HPDE6-E6E7 (cell line): ENCODE measurements at regions not wholly inside any gene's neighbourhood (a gene's known extent, or its start where the extent isn't known, plus 50 kb on each side); places are given as distances from the start of the nearest gene placed in this dataset.
"Not testable (repeated sequence)": the region's sequence is repeated elsewhere in the genome, so short reads cannot be mapped to it uniquely, and the experiment has no call there.

ENCODE experiments used
- DNase-seq: peaks from one replicate; pipeline ENCODE4 v3.0.0; 2011; ENCODE audit warnings: missing footprints; ENCODE audit errors: extremely low spot score

DNA sequence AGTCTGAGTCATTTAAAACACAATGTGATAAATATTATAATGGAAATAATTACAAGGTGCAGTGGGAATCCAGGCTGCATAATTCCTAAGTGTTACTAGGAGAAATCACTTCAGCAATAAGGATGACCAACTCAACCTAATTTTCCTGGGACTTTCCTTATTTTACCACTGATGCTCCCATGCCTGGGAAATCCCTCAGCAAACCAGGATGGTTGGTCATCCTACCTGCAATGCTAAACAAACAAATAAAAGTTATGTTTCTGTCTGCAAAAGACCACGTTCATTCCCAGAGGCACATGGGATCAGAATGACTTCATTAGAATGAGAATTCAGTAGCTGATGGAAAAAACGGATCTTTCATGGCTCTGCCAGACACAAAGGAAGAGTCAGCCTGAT is 130.8 kb upstream of the RAP1B start:
- DNase-seq: no peak

- no peak for DNase-seq
Observed at GRCh38 chr12:68480526-68480925, 130.2 kb upstream of the RAP1B start.

DNA sequence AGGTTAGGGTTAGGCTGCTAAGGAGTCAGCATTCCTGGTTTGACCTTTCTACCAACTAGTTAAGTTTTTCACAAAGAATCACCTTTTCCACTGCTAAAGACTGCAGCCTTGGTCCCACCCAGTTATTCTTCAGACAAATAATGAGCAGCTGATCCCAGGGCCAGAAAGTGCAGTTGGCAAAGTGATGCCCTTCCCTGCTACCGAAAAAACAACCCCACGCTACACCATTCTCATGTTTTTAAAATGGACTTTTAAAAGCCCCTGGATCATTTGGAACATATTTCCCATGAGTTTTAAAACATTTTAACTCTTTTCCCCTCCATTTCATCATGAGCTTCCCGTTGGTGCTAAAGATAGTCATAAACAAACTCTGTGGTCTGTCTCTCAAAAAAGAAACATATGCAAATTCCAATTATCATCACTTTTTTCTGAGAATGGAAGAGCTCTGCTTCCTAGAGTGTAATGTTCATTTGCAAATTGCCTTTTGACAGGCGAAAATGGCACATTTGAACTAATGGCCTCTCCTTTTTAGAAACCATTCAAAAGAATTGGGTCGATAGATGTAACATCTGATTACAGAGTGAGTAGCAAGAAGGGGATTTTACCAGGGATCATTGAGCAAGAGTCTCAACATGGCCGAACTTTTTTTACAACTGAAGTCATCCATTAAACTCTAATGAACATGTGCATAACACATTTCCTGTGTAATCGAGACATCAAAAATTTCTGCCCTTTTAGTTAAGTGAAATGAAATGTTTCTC is 129.3 kb upstream of the RAP1B start:
- DNase-seq: no peak

GRCh38 chr12:68482014-68482413 is 128.7 kb upstream of the RAP1B start:
- DNase-seq: no peak

DNA sequence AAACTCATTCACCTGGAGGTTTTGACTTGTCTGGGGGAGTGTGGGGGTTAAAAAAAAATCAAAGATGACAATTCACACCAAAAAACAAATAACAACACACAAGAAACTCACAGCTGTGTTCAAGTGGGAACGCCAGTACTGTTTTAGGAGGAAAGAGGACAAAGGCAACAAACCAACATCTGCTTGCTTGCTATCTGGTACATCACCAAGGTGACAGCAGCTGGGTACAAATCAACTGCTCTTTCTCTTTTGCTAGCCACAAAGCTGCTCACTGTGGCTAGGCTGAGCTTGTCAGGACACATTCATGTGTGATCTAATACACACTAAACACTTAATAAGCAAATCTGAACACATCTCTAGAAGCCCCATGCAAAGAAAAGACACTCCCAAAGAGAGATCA is 128.0 kb upstream of the RAP1B start:
- DNase-seq: no peak

DNA sequence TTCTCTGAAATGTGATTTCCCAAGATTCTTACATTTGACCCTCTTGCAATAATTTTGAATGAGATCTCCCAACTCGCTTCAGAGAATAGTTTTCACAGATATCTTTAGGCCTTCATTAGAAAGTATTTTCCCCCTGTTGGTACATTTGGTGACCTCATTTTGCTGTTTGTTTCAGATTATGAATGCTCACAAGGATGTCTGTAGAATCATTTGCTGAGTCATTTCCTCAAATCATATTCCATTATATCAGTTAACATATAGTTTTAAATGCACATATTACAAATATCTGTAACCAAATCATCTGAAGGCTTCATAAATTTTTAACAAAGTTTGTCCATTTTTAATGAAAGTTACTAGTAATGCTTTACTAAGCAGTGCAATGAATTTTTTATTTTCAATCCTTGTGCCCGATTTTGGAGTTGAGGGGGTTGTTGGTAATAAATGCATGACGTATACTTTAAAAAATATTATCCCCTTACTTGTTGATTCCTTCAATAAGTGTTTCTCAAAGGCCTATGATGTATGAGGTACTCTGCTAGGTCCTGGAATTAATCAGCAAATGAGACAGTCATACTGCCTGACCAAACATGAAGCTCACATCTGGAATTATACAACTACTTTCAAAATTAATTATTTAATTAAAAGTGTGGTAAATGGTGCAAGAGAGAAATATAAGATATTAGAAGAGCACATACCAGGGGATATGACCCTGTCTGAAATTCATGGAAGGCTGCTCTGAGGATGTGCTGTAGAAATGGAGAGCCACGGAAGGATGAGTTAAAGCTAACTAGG is 126.9 kb upstream of the RAP1B start:
- no peak for DNase-seq

DNA sequence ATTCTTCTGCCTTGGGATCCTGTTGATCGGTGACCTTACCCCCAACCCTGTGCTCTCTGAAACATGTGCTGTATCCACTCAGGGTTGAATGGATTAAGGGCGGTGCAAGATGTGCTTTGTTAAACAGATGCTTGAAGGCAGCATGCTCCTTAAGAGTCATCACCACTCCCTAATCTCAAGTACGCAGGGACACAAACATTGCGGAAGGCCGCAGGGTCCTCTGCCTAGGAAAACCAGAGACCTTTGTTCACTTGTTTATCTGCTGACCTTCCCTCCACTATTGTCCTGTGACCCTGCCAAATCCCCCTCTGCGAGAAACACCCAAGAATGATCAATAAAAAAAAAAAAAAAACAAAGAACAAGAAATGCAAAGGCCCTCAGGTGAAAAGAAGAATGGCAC is 126.1 kb upstream of the RAP1B start:
- not testable (repeated sequence) for DNase-seq

DNA sequence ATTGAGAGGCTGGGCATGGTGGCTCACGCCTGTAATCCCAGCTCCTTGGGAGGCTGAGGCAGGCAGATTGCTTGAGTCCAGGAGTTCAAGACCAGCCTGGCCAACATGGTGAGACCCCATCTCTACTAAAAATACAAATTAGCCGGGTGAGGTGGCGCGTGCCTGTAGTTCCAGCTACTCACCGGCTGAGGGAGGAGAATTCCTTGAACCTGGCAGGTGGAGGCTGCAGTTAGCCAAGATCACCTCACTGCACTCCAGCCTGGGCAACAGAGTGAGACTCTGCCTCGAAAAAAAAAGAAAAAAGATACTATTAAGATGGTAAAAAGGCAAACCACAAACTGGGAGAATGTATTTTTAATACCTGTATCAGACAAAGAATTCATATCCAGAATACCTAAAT is 124.2 kb upstream of the RAP1B start:
- not testable (repeated sequence) for DNase-seq

DNA sequence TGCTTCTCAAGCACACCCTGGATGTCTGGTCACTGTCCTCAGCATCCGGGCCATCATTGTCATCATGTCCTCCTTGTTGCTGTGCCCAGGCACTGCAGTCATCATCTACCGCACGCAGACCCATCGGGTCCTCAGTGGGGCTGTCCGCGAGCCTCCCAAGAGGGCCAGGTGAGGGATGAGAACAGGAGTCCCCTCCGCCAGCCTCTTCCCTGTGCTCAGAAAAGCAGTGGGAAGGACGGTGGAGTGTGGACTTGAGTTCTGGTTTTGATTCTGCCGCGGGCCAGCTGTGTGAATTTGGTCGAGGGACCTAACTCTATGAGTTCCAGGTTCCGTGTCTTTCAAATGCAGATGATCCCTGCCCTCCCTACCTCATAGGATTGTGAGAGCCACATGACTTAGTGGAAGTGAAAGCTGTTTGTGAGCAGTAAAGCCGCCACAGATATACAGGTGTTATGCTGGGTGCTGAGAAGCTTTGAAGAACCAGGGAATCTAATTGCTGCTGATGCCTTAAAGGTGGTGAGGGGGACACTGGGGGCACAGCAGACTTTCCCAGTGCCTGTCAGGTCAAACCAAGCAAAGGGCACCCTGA is 122.9 kb upstream of the RAP1B start:
- DNase-seq: no peak

- no peak for DNase-seq
Observed at GRCh38 chr12:68489273-68489672, 121.4 kb upstream of the RAP1B start.

DNA sequence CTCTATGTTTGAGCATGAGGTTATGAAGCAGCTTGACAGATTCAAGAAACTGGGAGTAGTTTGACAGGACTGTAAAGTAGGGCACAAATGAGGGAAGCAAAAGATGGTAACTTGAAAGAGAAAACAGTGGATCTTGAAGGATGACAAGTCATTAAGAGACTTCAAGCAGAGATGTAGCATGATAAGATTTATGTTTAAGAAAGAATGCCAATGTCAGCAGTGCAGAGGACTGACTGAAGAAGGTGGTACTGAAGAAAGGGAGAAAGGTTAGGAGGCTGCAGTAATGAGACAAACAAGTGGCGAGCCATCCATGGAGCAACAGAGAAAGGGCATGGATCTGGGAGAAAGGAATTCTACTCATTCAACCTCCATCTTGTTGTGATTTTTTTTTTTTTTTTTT is 120.2 kb upstream of the RAP1B start:
- DNase-seq: no peak

DNA sequence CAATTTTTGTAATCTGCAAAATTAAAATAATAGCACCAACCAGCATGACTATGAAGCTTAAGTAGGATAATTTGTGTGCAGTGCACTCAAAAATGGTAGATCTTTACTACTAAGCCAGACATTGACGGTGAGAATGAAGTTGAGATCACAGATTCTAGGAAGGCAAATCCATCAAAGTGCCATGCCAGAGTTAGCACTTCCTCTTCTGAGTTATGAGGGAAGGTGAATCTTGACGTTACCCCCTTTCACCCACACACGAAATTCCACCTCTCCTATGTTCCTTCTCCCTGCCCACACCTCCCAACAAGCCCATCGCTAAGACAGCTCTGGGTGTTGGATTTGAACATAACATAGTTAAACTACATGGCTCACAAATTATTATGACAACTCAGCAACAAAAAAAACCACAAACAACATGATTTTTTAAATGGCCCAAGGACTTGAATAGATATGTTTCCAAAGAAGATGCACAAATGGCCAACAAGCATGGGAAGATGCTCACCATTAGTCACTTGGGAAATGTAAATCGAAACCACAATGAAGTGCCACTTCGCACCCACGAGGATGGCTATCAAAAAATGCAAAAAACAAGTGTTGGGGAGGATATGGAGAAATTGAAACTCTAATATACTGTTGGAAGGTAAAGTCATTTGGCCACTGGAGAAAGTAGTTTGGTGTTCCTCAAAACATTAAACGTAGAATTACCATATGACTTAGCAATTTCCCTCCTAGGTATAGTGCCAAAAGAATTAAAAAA is 119.3 kb upstream of the RAP1B start:
- no peak for DNase-seq

DNA sequence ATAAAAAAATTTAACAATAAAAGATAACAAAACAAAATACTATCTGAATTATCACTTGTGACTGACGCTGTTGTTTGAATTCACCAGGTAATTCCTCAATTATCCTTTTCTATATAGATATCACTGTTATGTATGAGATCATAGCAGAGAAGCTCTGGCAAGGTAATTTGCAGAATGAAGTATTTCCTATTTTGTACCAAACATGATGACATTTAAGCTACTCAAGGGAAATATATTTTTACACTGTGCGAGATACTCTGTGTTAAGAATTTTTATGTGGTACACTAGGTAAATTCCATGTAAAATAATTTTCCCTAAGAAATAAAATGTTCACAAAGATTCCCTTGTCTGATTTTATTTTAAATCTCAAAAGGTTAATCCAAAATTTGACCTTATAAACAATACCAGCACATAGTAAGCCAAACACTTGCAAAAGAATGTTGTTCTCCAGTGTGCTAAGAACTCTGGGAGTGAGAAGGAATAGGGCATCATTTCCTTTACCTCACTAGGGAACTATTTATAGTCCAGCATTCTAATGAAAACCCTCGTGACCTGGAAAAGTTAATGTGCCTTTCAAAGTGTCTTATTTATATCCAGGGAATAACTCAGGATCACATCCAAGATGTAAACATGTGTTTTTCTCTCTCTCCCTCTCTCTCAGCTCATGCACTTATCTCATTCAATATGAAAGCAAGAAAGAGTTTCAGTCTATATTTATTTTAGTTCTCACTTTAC is 115.2 kb upstream of the RAP1B start:
- no peak for DNase-seq

- DNase-seq: no peak
Observed at GRCh38 chr12:68497107-68497506, 113.6 kb upstream of the RAP1B start.

DNA sequence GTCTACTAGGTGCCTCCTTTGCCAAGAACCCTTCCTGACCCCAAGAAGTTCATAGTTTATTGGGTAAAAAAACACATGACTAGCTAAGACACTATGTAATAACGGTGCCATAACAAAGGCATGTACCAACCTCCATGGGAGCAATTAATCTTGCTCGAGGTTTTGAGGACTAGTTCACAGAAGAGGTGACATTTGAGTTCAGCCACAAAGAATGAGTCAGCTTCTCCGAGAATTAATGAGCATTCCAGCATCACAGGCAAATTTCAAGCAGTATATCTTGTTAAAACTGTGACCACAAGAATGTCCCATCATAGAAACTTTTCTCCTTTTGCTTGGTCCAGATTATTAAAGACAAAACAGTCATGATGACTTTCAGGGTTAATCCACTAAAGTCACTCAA is 113.0 kb upstream of the RAP1B start:
- DNase-seq: no peak

DNA sequence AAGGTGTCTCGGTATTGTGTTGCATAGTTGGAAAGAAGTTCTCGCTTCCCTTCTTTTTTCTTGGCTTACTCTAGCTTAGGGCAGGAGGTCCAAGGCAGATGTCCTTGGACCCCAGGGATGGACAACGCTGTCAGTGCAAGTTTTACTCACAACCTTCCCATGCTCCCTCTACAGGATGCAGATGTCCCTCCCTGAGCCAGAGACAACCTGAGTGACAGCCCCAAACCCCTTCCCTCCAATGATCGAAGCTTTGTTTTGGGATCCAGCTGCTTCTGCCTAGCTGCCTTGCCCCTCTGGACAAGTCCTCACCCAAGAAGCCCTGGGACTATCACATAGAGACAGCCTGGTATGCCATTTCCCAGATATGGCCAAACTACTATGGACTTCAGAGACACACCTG is 112.0 kb upstream of the RAP1B start:
- no peak for DNase-seq

- no peak for DNase-seq
Observed at GRCh38 chr12:68499616-68500015, 111.1 kb upstream of the RAP1B start.

DNA sequence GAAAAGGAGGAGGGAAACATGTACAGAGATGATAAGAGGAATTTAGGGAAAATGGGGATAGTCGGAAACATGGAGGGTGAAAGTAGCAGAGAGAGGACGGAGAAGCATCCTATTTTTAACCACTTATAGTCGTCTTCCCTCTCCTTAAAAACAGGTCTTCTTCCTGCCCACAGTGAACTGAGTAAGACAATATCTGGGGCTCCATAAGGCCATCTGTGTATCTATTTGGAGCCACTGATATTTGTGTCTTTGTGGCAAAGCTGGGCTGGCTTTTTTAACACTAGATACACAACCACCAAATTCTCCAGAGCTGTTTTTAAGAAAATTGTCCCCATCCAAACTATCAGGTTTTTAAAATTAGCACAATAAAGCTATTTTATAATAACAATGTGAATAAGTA is 109.5 kb upstream of the RAP1B start:
- DNase-seq: no peak

GRCh38 chr12:68505970-68506369 is 104.7 kb upstream of the RAP1B start:
- no peak for DNase-seq

- no peak for DNase-seq
Observed at GRCh38 chr12:68506619-68507018, 104.1 kb upstream of the RAP1B start.

DNA sequence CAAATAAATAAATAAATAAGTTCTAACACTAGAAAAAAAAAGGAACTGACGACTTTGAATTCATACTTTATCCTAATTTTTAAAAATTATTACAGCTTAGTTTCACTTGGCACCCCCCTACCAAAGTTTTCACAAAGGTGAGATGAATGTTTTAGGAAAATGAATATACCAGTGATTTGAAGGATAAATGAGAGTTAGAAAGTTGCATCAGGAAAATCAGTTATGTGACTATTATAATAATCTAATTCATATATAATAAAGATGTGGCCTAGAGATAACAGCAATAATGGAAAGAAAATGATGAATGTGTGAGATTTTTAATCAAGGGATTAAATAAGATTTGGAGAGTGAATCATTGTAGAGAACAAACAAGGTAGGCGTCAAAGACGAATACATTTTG is 103.0 kb upstream of the RAP1B start:
- no peak for DNase-seq

DNA sequence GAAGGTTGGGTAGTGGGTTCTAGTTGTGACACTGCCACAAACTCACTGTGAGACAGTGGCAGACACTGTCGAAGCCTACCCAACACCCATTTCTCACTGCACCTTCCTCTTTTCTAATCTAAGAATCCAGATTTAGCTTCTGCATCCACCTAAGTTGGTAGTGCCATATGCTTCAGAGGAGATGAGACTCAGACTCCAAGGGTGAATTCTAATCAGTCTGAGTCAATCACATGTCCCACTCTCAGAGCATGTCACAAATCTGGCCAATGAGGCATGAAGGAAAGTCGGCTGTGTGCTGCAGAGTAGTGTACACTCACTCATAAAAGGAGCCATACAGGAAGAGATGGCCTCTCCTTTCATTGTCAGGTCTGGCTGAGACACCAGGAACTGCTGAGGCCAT is 102.1 kb upstream of the RAP1B start:
- no peak for DNase-seq
